ENCODE measurements at regions not wholly inside any gene's neighbourhood (a gene's known extent, or its start where the extent isn't known, plus 50 kb on each side); places are given as distances from the start of the nearest gene placed in this dataset.

- DNase-seq = no peak
Measured at GRCh38 chr1:201711811-201712210, 117.1 kb upstream of the IPO9 start.

- no peak for DNase-seq
Measured at GRCh38 chr1:201712387-201713085, 116.4 kb upstream of the IPO9 start.

GRCh38 chr1:201713086-201713810 is 115.7 kb upstream of the IPO9 start:
- no peak for DNase-seq

- DNase-seq = no peak
Measured at GRCh38 chr1:201714542-201715329, 114.2 kb upstream of the IPO9 start.

- DNase-seq = no peak
Measured at GRCh38 chr1:201715351-201715750, 113.6 kb upstream of the IPO9 start.

- DNase-seq = no peak
Measured at GRCh38 chr1:201715801-201716741, 112.9 kb upstream of the IPO9 start.

- DNase-seq = no peak
Measured at GRCh38 chr1:201716742-201717135, 112.2 kb upstream of the IPO9 start.

- DNase-seq = no peak
Measured at GRCh38 chr1:201717286-201717685, 111.7 kb upstream of the IPO9 start.

GRCh38 chr1:201718346-201719202 is 110.4 kb upstream of the IPO9 start:
- no peak for DNase-seq

- DNase-seq = no peak
Measured at GRCh38 chr1:201719812-201720521, 109.0 kb upstream of the IPO9 start.

- no peak for DNase-seq
Measured at GRCh38 chr1:201720522-201720844, 108.5 kb upstream of the IPO9 start.

- no peak for DNase-seq
Measured at GRCh38 chr1:201721082-201722049, 107.6 kb upstream of the IPO9 start.

- DNase-seq = no peak
Measured at GRCh38 chr1:201724039-201724765, 104.8 kb upstream of the IPO9 start.

- DNase-seq = no peak
Measured at GRCh38 chr1:201724766-201725118, 104.2 kb upstream of the IPO9 start.

- no peak for DNase-seq
Measured at GRCh38 chr1:201726700-201727099, 102.3 kb upstream of the IPO9 start.

GRCh38 chr1:201728731-201729130 is 100.2 kb upstream of the IPO9 start:
- peak; percentile 18 for DNase-seq

GRCh38 chr1:201729973-201730608 is 98.9 kb upstream of the IPO9 start:
- DNase-seq = no peak

GRCh38 chr1:201730611-201731010 is 98.3 kb upstream of the IPO9 start:
- DNase-seq = no peak

- DNase-seq = no peak
Measured at GRCh38 chr1:201731142-201731541, 97.8 kb upstream of the IPO9 start.
